Neural cell (in vitro differentiated cells): ENCODE measurements at regions not wholly inside any gene's neighbourhood (a gene's known extent, or its start where the extent isn't known, plus 50 kb on each side); places are given as distances from the start of the nearest gene placed in this dataset.

Experiments
- H2AFZ ChIP-seq: fragments of 200-600, 300-800 bp; sonication (generic), shearing (Covaris generic); 2 replicates; pipeline ENCODE4 v1.6.0; 2014; ENCODE audit warnings: low read depth, mild to moderate bottlenecking, antibody characterized with exemption, low read length, moderate library complexity
- H3F3A ChIP-seq: fragments of 200-600 bp; shearing (Covaris generic); 2 replicates; pipeline ENCODE4 v1.6.1; 2016; ENCODE audit warnings: mild to moderate bottlenecking, moderate library complexity, mixed read lengths, antibody characterized with exemption, low read length; ENCODE audit not compliant: insufficient read depth, poor library complexity, severe bottlenecking
- H3K27ac ChIP-seq: fragments of 200-600, 300-800 bp; sonication (generic), shearing (Covaris generic); 2 replicates; pipeline ENCODE4 v1.5.1; 2014; ENCODE audit warnings: mild to moderate bottlenecking, low read length, moderate library complexity
- H3K27me3 ChIP-seq: fragments of 300-800, 200-600 bp; sonication (generic), shearing (Covaris generic); 2 replicates; pipeline ENCODE4 v1.6.0; 2014; ENCODE audit warnings: mild to moderate bottlenecking, low read depth, low read length, moderate library complexity; ENCODE audit not compliant: insufficient read depth
- H3K36me3 ChIP-seq: fragments of 300-800, 200-600 bp; sonication (generic), shearing (Covaris generic); 2 replicates; pipeline ENCODE4 v1.5.1; 2014; ENCODE audit warnings: mild to moderate bottlenecking, antibody characterized with exemption, low read length, moderate library complexity; ENCODE audit not compliant: insufficient read depth
- H3K4me2 ChIP-seq: fragments of 300-800, 200-600 bp; sonication (generic), shearing (Covaris generic); 2 replicates; pipeline ENCODE4 v1.6.0; 2014; ENCODE audit warnings: mild to moderate bottlenecking, low read length
- H3K4me3 ChIP-seq: fragments of 300-800, 200-600 bp; sonication (generic), shearing (Covaris generic); 2 replicates; pipeline ENCODE4 v1.5.1; 2014; ENCODE audit warnings: mild to moderate bottlenecking, low read length, moderate library complexity
- H3K79me2 ChIP-seq: fragments of 200-600 bp; shearing (Covaris generic); replicated peaks from 2 replicates; pipeline ENCODE4 v1.6.0; 2014; ENCODE audit warnings: mild to moderate bottlenecking, low read length, moderate library complexity; ENCODE audit not compliant: insufficient read depth
- H3K9ac ChIP-seq: fragments of 300-800, 200-600 bp; sonication (generic), shearing (Covaris generic); 2 replicates; pipeline ENCODE4 v1.6.1; 2016; ENCODE audit warnings: mild to moderate bottlenecking, low read length, mixed read lengths
- H3K9me2 ChIP-seq: fragments of 200-600 bp; shearing (Covaris generic); 2 replicates; pipeline ENCODE4 v1.6.1; 2016; ENCODE audit warnings: mild to moderate bottlenecking, low read length, mixed read lengths; ENCODE audit not compliant: insufficient read depth
- H3K9me3 ChIP-seq: fragments of 200-600, 300-800 bp; sonication (generic), shearing (Covaris generic); 2 replicates; pipeline ENCODE4 v1.6.1; 2016; ENCODE audit warnings: mild to moderate bottlenecking, mixed run types, low read length, moderate library complexity, mixed read lengths
- H4K20me1 ChIP-seq: fragments of 200-600 bp; shearing (Covaris generic); 2 replicates; pipeline ENCODE4 v1.6.1; 2016; ENCODE audit warnings: mild to moderate bottlenecking, mixed run types; ENCODE audit not compliant: insufficient read depth
- EP300 ChIP-seq: fragments of 450-650 bp; conservative IDR thresholded peaks from 2 replicates; pipeline ENCODE4 v1.6.1; 2014; ENCODE audit warnings: antibody characterized with exemption, mild to moderate bottlenecking, moderate library complexity; ENCODE audit not compliant: poor library complexity, severe bottlenecking
- EZH2 ChIP-seq: fragments of 200-600, 300-800 bp; shearing (Covaris generic), sonication (generic); IDR thresholded peaks from 2 replicates; pipeline ENCODE4 v1.6.1; 2014; ENCODE audit warnings: antibody characterized with exemption, low read length, borderline replicate concordance, mild to moderate bottlenecking; ENCODE audit not compliant: insufficient read depth, poor library complexity, severe bottlenecking
- MXI1 ChIP-seq: fragments of 450-650 bp; conservative IDR thresholded peaks from 2 replicates; pipeline ENCODE4 v1.6.1; 2014; ENCODE audit warnings: antibody characterized with exemption, mild to moderate bottlenecking; ENCODE audit not compliant: poor library complexity, severe bottlenecking
- POLR2AphosphoS5 ChIP-seq: IDR thresholded peaks from 2 replicates; pipeline ENCODE4 v1.6.1; 2012
- RAD21 ChIP-seq: fragments of 450-650 bp; conservative IDR thresholded peaks from 2 replicates; pipeline ENCODE4 v1.6.1; 2014; ENCODE audit warnings: antibody characterized with exemption, mild to moderate bottlenecking, moderate library complexity
- SMC3 ChIP-seq: fragments of 450-650 bp; conservative IDR thresholded peaks from 2 replicates; pipeline ENCODE4 v1.6.1; 2014; ENCODE audit warnings: antibody characterized with exemption, mild to moderate bottlenecking, moderate library complexity; ENCODE audit not compliant: poor library complexity
- TAF1 ChIP-seq: IDR thresholded peaks from 2 replicates; pipeline ENCODE4 v1.6.1; 2012; ENCODE audit warnings: low read depth
- TF ChIP-seq, protein P1 (sequence below): IDR thresholded peaks from 2 replicates; pipeline ENCODE4 v1.6.1; 2012; ENCODE audit warnings: borderline replicate concordance
- TF ChIP-seq, protein P2 (sequence below): fragments of 450-650 bp; IDR thresholded peaks from 2 replicates; pipeline ENCODE4 v1.5.1; 2014; ENCODE audit warnings: antibody characterized with exemption, mild to moderate bottlenecking, moderate library complexity; ENCODE audit not compliant: poor library complexity, severe bottlenecking

DNA sequence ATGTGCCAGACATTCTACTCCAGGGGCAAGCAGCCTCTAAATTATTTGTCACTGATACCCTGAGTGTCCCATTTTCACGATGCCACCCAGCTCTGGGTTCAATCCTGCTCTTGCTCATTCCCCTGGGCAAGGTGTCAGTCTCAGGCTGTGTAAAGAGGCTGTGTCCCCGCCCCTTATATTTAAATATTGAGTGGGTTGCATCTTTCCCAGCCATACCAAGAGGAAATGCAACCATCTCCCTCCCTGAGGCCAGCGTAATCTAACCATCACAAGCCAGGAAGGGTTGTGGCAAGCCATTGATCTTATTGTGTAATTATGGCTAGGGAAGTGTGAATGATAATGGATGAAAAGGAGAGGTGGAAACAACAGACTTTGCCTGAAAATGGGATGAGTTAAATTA, 54.7 kb upstream of the CLDN14 start:
- H3K27me3 ChIP-seq = no peaks in the 10 kb centered on the region
- no peaks in the 10 kb centered on the region for H3K9me2 ChIP-seq
- H2AFZ ChIP-seq = no peak overlapping the region
- no peaks in the 10 kb centered on the region for H3K36me3 ChIP-seq
- no peak overlapping the region for H3K4me3 ChIP-seq
- H3F3A ChIP-seq = no peaks in the 10 kb centered on the region
- H3K79me2 ChIP-seq = no peaks in the 10 kb centered on the region
- H3K9me3 ChIP-seq = no peaks in the 10 kb centered on the region
- no peak overlapping the region for H3K27ac ChIP-seq
- TF ChIP-seq RAD21 (no peak), SMC3 (no peak), TAF1 (no peak), EZH2 (no peak), MXI1 (no peak), EP300 (no peak), POLR2AphosphoS5 (no peak)
- TF ChIP-seq, protein P1, sequence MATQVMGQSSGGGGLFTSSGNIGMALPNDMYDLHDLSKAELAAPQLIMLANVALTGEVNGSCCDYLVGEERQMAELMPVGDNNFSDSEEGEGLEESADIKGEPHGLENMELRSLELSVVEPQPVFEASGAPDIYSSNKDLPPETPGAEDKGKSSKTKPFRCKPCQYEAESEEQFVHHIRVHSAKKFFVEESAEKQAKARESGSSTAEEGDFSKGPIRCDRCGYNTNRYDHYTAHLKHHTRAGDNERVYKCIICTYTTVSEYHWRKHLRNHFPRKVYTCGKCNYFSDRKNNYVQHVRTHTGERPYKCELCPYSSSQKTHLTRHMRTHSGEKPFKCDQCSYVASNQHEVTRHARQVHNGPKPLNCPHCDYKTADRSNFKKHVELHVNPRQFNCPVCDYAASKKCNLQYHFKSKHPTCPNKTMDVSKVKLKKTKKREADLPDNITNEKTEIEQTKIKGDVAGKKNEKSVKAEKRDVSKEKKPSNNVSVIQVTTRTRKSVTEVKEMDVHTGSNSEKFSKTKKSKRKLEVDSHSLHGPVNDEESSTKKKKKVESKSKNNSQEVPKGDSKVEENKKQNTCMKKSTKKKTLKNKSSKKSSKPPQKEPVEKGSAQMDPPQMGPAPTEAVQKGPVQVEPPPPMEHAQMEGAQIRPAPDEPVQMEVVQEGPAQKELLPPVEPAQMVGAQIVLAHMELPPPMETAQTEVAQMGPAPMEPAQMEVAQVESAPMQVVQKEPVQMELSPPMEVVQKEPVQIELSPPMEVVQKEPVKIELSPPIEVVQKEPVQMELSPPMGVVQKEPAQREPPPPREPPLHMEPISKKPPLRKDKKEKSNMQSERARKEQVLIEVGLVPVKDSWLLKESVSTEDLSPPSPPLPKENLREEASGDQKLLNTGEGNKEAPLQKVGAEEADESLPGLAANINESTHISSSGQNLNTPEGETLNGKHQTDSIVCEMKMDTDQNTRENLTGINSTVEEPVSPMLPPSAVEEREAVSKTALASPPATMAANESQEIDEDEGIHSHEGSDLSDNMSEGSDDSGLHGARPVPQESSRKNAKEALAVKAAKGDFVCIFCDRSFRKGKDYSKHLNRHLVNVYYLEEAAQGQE = no peak
- TF ChIP-seq, protein P2, sequence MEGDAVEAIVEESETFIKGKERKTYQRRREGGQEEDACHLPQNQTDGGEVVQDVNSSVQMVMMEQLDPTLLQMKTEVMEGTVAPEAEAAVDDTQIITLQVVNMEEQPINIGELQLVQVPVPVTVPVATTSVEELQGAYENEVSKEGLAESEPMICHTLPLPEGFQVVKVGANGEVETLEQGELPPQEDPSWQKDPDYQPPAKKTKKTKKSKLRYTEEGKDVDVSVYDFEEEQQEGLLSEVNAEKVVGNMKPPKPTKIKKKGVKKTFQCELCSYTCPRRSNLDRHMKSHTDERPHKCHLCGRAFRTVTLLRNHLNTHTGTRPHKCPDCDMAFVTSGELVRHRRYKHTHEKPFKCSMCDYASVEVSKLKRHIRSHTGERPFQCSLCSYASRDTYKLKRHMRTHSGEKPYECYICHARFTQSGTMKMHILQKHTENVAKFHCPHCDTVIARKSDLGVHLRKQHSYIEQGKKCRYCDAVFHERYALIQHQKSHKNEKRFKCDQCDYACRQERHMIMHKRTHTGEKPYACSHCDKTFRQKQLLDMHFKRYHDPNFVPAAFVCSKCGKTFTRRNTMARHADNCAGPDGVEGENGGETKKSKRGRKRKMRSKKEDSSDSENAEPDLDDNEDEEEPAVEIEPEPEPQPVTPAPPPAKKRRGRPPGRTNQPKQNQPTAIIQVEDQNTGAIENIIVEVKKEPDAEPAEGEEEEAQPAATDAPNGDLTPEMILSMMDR = no peak
- H3K4me2 ChIP-seq = no peak overlapping the region
- no peaks in the 10 kb centered on the region for H4K20me1 ChIP-seq
- no peak overlapping the region for H3K9ac ChIP-seq

DNA sequence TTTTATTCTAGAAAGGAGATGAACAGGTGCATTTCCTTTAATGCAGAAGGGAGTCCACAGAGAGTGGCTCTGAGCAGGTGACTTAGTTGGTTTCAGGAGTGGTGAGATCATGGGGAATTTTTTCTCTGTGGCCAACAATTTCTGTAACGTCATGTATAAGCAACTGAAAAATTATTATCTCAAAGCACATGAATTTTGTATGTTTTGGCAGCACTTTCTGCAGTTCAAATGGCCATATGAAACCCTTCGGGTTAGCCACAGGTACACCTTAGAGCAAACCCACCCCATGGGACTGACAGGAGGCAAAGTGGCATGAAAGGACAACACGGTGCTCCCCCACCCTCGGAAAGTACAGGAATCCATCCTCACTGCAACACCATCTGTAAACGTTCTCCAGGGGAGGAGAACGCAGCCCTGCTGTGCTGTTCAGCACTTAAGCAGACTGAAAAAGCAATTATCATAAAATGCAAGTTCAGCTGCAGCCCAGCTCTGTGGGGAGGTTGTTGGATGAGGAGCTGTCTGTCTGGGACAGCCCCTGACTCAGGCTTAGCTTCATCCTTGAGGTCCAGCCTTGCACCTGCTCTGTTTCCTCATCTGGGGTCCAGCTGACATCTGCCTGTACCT, 55.8 kb upstream of the CLDN14 start:
- TF ChIP-seq EP300 (peak; percentile 34), MXI1 (peak; percentile 29), EZH2 (no peak), POLR2AphosphoS5 (peak; percentile 56), TAF1 (no peak)
- H3K27ac ChIP-seq = no peak overlapping the region
- H3K9ac ChIP-seq = peak overlapping the region; percentile 26

More for the DNA sequence above, 55.8 kb upstream of the CLDN14 start:
- Histone ChIP-seq H3K27me3 (no peaks in the 10 kb centered on the region), H3K4me2 (no peak overlapping the region), H3K36me3 (no peaks in the 10 kb centered on the region), H3F3A (no peaks in the 10 kb centered on the region), H3K9me3 (no peaks in the 10 kb centered on the region), H3K79me2 (no peaks in the 10 kb centered on the region), H3K4me3 (peak overlapping the region; percentile 42), H4K20me1 (no peaks in the 10 kb centered on the region), H2AFZ (no peak overlapping the region), H3K9me2 (no peaks in the 10 kb centered on the region)
